B cell (primary cell): ENCODE measurements at regions not wholly inside any gene's neighbourhood (a gene's known extent, or its start where the extent isn't known, plus 50 kb on each side); places are given as distances from the start of the nearest gene placed in this dataset.

Source experiments
- ATAC-seq: fragments of 200-7000 bp; cut with Tn5 transposase; one replicate; pipeline ENCODE4 v1.10.0; 2021; ENCODE audit warnings: low read depth, mild to moderate bottlenecking, moderate number of reproducible peaks, moderate library complexity
- CTCF ChIA-PET: fragments of 350-600 bp; sonication (Branson Sonifier 250); formaldehyde crosslinking; loops from one replicate; lab custom pipeline; 2021; ENCODE audit warnings: antibody characterized with exemption, inconsistent platforms; lab: Charles Lee
- POLR2A ChIA-PET: fragments of 350-600 bp; sonication (Branson Sonifier 250); formaldehyde crosslinking; loops from one replicate; lab custom pipeline; 2021; ENCODE audit warnings: antibody characterized with exemption; lab: Charles Lee
- DNase-seq: peaks from one replicate; pipeline ENCODE4 v3.0.0; 2013
- H2AFZ ChIP-seq: 2 replicates; pipeline ENCODE4 v1.6.1; 2012; ENCODE audit warnings: mild to moderate bottlenecking, low read depth, low read length; ENCODE audit not compliant: insufficient read depth, poor library complexity, severe bottlenecking
- H3K27ac ChIP-seq, 2 donors: 1 replicate in 1 of 2; 2 replicates in 1 of 2; pipeline ENCODE4 v1.5.1; 2012 to 2013; ENCODE audit warnings: low read length in 2 of 2, mild to moderate bottlenecking in 2 of 2, moderate library complexity in 1 of 2
- H3K27me3 ChIP-seq, 4 experiments: fragments of 200-600 bp in 1 of 4; sonication (generic) in 1 of 4; replicated peaks in 1 of 4; 1 replicate in 2 of 4; 2 replicates in 2 of 4; pipeline versions ENCODE4 v1.6.1 to v1.7.0; 2013 to 2016; ENCODE audit warnings: low read length in 3 of 4, mild to moderate bottlenecking in 2 of 4, mixed read lengths in 1 of 4, moderate library complexity in 1 of 4; ENCODE audit not compliant: insufficient read depth in 4 of 4, control insufficient read depth in 3 of 4; ENCODE audit errors: control extremely low read depth in 1 of 4
- H3K36me3 ChIP-seq, 2 experiments: replicated peaks in 1 of 2; 1 replicate in 1 of 2; 2 replicates in 1 of 2; pipeline versions ENCODE4 v1.6.1 to v1.7.1; 2013; ENCODE audit warnings: low read length in 1 of 2; ENCODE audit not compliant: insufficient read depth in 2 of 2, control insufficient read depth in 1 of 2; ENCODE audit errors: control extremely low read depth in 1 of 2, extremely low read depth in 1 of 2
- H3K4me1 ChIP-seq, 2 donors: fragments of 200-600 bp in 1 of 2; sonication (generic) in 1 of 2; 1 replicate in 1 of 2; 2 replicates in 1 of 2; pipeline versions ENCODE4 v1.5.1 to v1.6.1; 2013 to 2017; ENCODE audit warnings: low read length in 2 of 2; ENCODE audit not compliant: control insufficient read depth in 2 of 2, insufficient read depth in 2 of 2
- H3K4me2 ChIP-seq: replicated peaks from 2 replicates; pipeline ENCODE3; 2012; ENCODE audit warnings: mild to moderate bottlenecking, low read depth, low read length; ENCODE audit not compliant: poor library complexity, severe bottlenecking
- H3K4me3 ChIP-seq, 5 experiments: fragments of 200-600 bp in 1 of 5; sonication (generic) in 1 of 5; 1 replicate in 3 of 5; 2 replicates in 2 of 5; pipeline versions ENCODE4 v1.5.1 to v1.7.0; 2011 to 2016; ENCODE audit warnings: low read length in 4 of 5, mild to moderate bottlenecking in 4 of 5, low read depth in 2 of 5, control low read depth in 1 of 5, moderate library complexity in 1 of 5; ENCODE audit not compliant: insufficient read depth in 1 of 5; ENCODE audit errors: control extremely low read depth in 1 of 5, extremely low read depth in 1 of 5
- H3K79me2 ChIP-seq: fragments of 200-600 bp; sonication (generic); one replicate; pipeline ENCODE4 v1.6.0; 2016; ENCODE audit warnings: low read length; ENCODE audit not compliant: control insufficient read depth, insufficient read depth
- H3K9ac ChIP-seq: fragments of 200-600 bp; sonication (generic); 2 replicates; pipeline ENCODE4 v1.6.1; 2017; ENCODE audit warnings: mild to moderate bottlenecking, low read length, moderate library complexity
- H3K9me3 ChIP-seq, 3 donors: one replicate each; pipeline versions ENCODE4 v1.6.1 to v1.7.1; 2013; ENCODE audit warnings: low read length in 2 of 3; ENCODE audit not compliant: control insufficient read depth in 2 of 3, insufficient read depth in 1 of 3; ENCODE audit errors: control extremely low read depth in 1 of 3
- H4K20me1 ChIP-seq: 2 replicates; pipeline ENCODE4 v1.6.0; 2012; ENCODE audit warnings: mild to moderate bottlenecking, low read length; ENCODE audit not compliant: insufficient read depth, control insufficient read depth, poor library complexity, severe bottlenecking
- H3K27ac Mint-ChIP-seq: one replicate; pipeline ENCODE4 v1.8.0; 2021; ENCODE audit warnings: mixed read lengths
- H3K27me3 Mint-ChIP-seq: one replicate; pipeline ENCODE4 v1.8.0; 2021; ENCODE audit warnings: mixed read lengths
- H3K4me1 Mint-ChIP-seq: one replicate; pipeline ENCODE4 v1.8.0; 2021; ENCODE audit warnings: mixed read lengths
- H3K4me3 Mint-ChIP-seq: one replicate; pipeline ENCODE4 v1.8.0; 2021; ENCODE audit warnings: mixed read lengths
- H3K9me3 Mint-ChIP-seq: one replicate; pipeline ENCODE4 v1.8.0; 2022; ENCODE audit warnings: mixed read lengths; ENCODE audit not compliant: insufficient read depth
- CTCF ChIP-seq: fragments of 200-600 bp; IDR thresholded peaks from one replicate; pipeline ENCODE4 v1.8.0; 2022; ENCODE audit warnings: antibody characterized with exemption, mild to moderate bottlenecking
- EZH2 ChIP-seq: IDR thresholded peaks from 2 replicates; pipeline ENCODE4 v1.6.1; 2012; ENCODE audit warnings: borderline replicate concordance, low read depth, mild to moderate bottlenecking, moderate library complexity, low read length; ENCODE audit not compliant: insufficient read depth, poor library complexity, severe bottlenecking
- WGBS: methylation state at CpG from one replicate; pipeline ENCODE4 v1.1.5; 2013; ENCODE audit warnings: missing lambda C conversion rate; ENCODE audit not compliant: insufficient coverage; 5-methylcytosine and 5-hydroxymethylcytosine counted together
- intact Hi-C: fragments of 100-400 bp; cut with micrococcal nuclease; formaldehyde crosslinking; loops from one replicate; pipeline ENCODE4 v1.10.0; 2022

- TF ChIP-seq CTCF (no peak), EZH2 (no peak)
- H3K27ac ChIP-seq = no peak overlapping the region
- H3K36me3 ChIP-seq = no peaks in the 10 kb centered on the region
- no peaks in the 10 kb centered on the region for H3K4me1 ChIP-seq
- H3K27ac Mint-ChIP-seq = no peak overlapping the region
- no peaks in the 10 kb centered on the region for H3K79me2 ChIP-seq
- no peaks in the 10 kb centered on the region for H3K4me1 Mint-ChIP-seq
- H2AFZ ChIP-seq = no peak overlapping the region
- ATAC-seq (no peak), DNase-seq (no peak)
- no peaks in the 10 kb centered on the region for H3K27me3 Mint-ChIP-seq
- H3K9me3 Mint-ChIP-seq = peaks cover 10% of the 10 kb centered on the region
- H3K4me3 Mint-ChIP-seq = no peak overlapping the region
- no peak overlapping the region for H3K4me2 ChIP-seq
- H3K4me3 ChIP-seq = no peak overlapping the region
- no peaks in the 10 kb centered on the region for H3K27me3 ChIP-seq
- intact Hi-C loops = no loop called here
- H3K9me3 ChIP-seq = peaks cover 0 to 4% (median 0%) of the 10 kb centered on the region in 3 donors
- ChIA-PET CTCF (no interaction called here), POLR2A (no interaction called here)
- no peaks in the 10 kb centered on the region for H4K20me1 ChIP-seq
- H3K9ac ChIP-seq = no peak overlapping the region
- WGBS = 100% methylated on average over 2 of the region's 3 CpGs
Measured at GRCh38 chr2:138396843-138397242, 104.7 kb upstream of the SPOPL start.

GRCh38 chr2:138403431-138403927 lies 98.1 kb upstream of the SPOPL start:
- TF ChIP-seq CTCF (no peak), EZH2 (no peak)
- Histone ChIP-seq H4K20me1 (no peaks in the 10 kb centered on the region), H3K4me3 (no peak overlapping the region), H3K27me3 (no peaks in the 10 kb centered on the region), H3K9ac (no peak overlapping the region), H3K79me2 (no peaks in the 10 kb centered on the region), H3K4me2 (no peak overlapping the region), H3K4me1 (no peaks in the 10 kb centered on the region), H3K27ac (no peak overlapping the region), H3K9me3 (no peaks in the 10 kb centered on the region), H2AFZ (no peak overlapping the region), H3K36me3 (no peaks in the 10 kb centered on the region)
- peaks cover 6% of the 10 kb centered on the region for H3K9me3 Mint-ChIP-seq
- ChIA-PET CTCF (no interaction called here), POLR2A (no interaction called here)
- intact Hi-C loops = no loop called here
- H3K27ac Mint-ChIP-seq = no peak overlapping the region
- no peak overlapping the region for H3K4me3 Mint-ChIP-seq
- ATAC-seq (no peak), DNase-seq (no peak)
- 92% methylated on average over 4 of the region's 5 CpGs for WGBS
- H3K4me1 Mint-ChIP-seq = no peaks in the 10 kb centered on the region
- H3K27me3 Mint-ChIP-seq = no peaks in the 10 kb centered on the region
